Activated T-helper 17 cell treated with anti-CD3 and anti-CD28 coated beads, Interleukin-2, amount 50 U/mL, for 72 hours (primary cell): ENCODE measurements at regions not wholly inside any gene's neighbourhood (a gene's known extent, or its start where the extent isn't known, plus 50 kb on each side); places are given as distances from the start of the nearest gene placed in this dataset.
"Not testable (repeated sequence)": the region's sequence is repeated elsewhere in the genome, so short reads cannot be mapped to it uniquely, and the experiment has no call there.

Experiments
- ATAC-seq: fragments of 150-1000 bp; cut with Tn5 transposase; replicated peaks from 2 replicates; pipeline ENCODE4 v1.10.0; 2021; ENCODE audit warnings: mild to moderate bottlenecking, moderate library complexity
- H3K27ac Mint-ChIP-seq: one replicate; pipeline ENCODE4 v1.8.0; 2022; ENCODE audit warnings: mixed read lengths
- H3K27me3 Mint-ChIP-seq: one replicate; pipeline ENCODE4 v1.8.0; 2022; ENCODE audit warnings: mixed read lengths
- H3K36me3 Mint-ChIP-seq: one replicate; pipeline ENCODE4 v1.8.0; 2022; ENCODE audit warnings: low read depth, mild to moderate bottlenecking, mixed read lengths
- H3K4me1 Mint-ChIP-seq: one replicate; pipeline ENCODE4 v1.8.0; 2022; ENCODE audit warnings: mixed read lengths
- H3K4me3 Mint-ChIP-seq: one replicate; pipeline ENCODE4 v1.8.0; 2022; ENCODE audit warnings: mild to moderate bottlenecking, mixed read lengths
- H3K9me3 Mint-ChIP-seq: one replicate; pipeline ENCODE4 v1.8.0; 2022; ENCODE audit warnings: mixed read lengths

DNA sequence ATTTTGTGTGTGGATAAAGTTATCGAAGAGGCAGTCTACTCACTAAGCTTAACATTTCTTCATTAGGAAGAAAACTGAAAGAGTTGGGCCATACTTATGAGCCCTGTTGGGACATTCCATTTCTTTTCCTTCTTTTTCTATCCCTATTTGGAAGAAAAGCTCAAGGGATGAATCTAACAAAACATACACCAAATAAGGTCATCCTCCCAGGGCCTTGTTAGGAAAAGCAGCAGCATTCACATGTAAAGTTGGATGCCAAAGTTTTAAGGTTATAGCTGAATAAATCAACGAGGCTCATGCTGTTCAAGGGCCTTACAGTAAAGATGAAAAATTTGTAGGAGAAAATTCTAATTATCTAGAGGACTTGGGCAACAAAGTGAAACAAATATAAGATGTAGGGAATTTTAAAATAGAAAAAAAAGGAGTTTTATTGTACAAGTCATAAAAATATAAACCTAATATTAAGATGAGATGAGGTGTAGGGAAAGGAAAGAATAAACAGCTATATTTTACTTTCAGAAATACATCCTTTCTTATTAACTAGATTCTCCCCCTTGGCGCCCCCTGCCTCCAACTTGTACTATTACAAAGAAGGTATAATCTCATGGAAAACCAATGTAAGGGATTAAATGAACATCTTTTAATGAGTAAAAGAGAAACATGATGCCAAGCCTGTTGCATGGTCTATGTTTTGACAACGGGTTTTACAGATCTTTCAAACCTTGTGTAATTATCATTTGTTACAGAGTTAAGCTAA lies 160.4 kb downstream of the PCDH20 start:
- H3K4me1 Mint-ChIP-seq = no peaks in the 10 kb centered on the region
- no peak overlapping the region for H3K27ac Mint-ChIP-seq
- no peaks in the 10 kb centered on the region for H3K27me3 Mint-ChIP-seq
- no peak for ATAC-seq
- no peak overlapping the region for H3K4me3 Mint-ChIP-seq
- H3K9me3 Mint-ChIP-seq = peaks cover 16% of the 10 kb centered on the region
- no peaks in the 10 kb centered on the region for H3K36me3 Mint-ChIP-seq

DNA sequence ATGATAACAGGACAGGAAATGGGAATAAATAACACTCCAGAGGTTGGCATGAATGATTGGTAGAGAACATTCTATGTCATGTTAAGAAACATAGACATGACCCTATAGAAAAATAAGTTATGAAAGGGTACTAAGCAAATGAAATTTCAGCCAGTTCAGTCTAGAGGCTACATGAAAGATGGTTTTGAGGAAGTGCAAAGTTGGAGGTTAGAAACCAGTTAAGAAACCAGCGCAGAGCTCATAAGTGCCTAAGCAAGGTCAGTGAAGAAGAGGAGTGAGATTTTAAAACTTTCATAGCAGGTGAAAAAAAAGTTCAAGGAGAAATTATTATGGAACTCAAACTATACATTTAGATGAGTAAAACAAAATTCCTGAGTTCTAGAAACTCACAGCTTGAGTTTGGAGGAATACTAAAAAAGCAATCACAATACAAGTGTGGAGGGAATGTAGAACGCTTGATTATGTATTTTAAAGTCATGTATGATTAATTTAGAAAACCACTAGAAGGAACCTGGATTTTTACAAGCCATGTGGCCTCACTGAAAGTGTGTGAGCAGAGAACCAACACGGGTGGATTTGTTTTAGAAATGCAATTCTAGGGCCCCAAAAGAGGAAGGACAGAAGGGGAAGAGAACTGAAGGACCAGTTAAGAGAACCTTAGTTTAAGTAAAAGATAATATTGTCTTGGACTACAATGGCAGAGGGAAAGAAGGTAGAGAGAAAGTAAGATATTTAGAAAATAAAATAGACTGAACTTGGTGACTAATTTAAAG lies 162.4 kb downstream of the PCDH20 start:
- Mint-ChIP-seq H3K27ac (no peak overlapping the region), H3K4me3 (no peak overlapping the region), H3K9me3 (peaks cover 14% of the 10 kb centered on the region), H3K4me1 (no peaks in the 10 kb centered on the region), H3K36me3 (no peaks in the 10 kb centered on the region), H3K27me3 (no peaks in the 10 kb centered on the region)
- no peak for ATAC-seq

DNA sequence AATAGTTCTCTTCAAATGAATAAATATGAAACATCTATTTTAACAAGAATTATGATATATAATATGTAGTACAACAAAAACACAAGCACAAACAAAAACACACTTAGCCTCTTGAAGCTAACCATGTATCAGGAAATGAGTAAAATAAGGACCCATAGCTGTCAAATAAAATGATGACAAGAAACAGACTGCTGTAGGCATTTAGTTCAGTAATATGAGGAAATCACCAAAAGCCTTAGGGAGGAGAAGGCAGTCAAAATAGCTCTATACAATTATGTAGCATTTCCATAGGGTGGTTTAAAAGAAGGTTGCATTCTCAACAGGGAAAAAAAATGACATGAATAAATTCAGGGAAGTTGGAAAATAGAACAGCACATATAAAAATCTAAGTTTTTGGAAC lies 163.4 kb downstream of the PCDH20 start:
- Mint-ChIP-seq H3K4me3 (no peak overlapping the region), H3K27ac (no peak overlapping the region), H3K4me1 (no peaks in the 10 kb centered on the region), H3K27me3 (no peaks in the 10 kb centered on the region), H3K9me3 (peaks cover 3% of the 10 kb centered on the region), H3K36me3 (no peaks in the 10 kb centered on the region)
- ATAC-seq = no peak

DNA sequence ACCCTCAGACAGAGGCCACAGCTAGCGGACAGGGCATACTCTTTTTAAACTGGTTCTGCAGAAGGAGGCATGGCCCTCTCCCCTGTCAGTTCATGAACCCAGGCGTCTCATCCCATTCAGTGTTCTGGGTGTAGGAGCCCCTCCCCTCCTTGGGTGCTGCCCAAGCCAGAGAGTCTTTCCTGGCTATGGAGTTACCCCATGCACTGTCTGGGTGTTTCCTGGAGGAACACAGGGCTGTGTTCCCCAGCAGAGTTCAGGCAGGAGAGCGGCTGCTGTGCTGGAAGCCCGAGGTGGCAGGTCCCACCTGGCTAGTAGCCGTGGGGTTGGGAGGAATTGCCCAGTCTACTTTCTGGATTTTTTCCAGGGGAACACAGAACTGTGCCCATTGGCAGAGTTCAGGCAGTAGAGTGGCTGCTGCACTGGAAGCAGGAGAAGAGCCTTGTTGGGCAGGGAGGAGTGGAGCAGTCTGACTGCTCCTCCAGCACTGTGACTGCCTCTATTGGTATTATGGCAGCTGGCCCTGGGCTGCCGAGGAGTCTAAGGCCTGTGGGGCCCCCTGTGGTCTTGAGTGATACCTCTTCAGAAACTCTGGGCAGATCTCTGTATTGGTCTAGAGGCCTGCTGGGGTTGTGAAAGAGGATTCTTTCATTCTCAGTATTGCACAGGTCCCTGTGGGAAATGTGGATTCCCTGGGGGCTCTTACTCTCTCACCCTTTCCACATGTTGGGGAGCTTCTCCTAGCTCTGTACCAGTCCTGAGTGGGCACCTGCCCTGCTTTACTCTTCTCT lies 168.3 kb downstream of the PCDH20 start:
- H3K36me3 Mint-ChIP-seq = no peaks in the 10 kb centered on the region
- H3K4me3 Mint-ChIP-seq = no peak overlapping the region
- H3K4me1 Mint-ChIP-seq = no peaks in the 10 kb centered on the region
- peaks cover 3% of the 10 kb centered on the region for H3K9me3 Mint-ChIP-seq
- H3K27ac Mint-ChIP-seq = no peak overlapping the region
- ATAC-seq = no peak
- H3K27me3 Mint-ChIP-seq = no peaks in the 10 kb centered on the region

DNA sequence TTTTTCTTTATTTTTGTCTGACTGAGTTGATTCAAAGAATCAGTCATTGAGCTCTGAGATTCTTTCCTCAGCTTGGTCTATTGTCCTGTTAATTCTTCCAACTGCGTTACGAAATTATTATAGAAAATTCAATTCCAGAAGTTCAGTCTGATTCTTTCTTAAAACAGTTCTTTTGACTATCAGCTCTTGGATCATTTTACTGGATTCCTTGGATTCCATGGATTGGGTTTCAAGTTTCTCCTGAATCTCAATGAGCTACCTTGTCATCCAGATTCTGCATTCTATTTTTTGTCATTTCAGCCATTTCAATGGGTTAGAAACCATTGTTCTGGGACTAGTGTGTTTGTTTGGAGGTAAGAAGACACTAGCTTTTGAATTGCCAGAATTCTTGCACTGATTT lies 169.3 kb downstream of the PCDH20 start:
- Mint-ChIP-seq H3K27me3 (no peaks in the 10 kb centered on the region), H3K9me3 (peaks cover 3% of the 10 kb centered on the region), H3K27ac (no peak overlapping the region), H3K4me1 (no peaks in the 10 kb centered on the region), H3K36me3 (no peaks in the 10 kb centered on the region), H3K4me3 (no peak overlapping the region)
- no peak for ATAC-seq

DNA sequence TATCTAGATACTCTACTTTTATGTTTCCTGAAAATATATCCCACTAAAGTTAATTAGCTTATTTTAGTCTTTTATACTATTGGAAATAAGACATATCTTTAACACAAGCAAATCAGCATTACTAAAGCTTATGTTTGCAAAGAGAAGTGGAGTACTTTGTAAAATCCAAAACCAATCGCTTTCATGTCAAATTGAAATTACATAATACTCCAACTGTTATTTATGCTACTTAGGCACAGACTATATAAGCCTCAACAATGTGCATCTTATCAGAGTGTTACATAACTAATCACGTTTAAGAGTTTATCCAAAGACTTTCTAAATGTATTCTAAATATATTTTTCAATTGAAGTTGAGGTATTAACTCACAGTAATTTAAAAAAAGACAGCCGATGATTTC lies 200.0 kb downstream of the PCDH20 start:
- Mint-ChIP-seq H3K9me3 (peaks cover 9% of the 10 kb centered on the region), H3K4me3 (no peak overlapping the region), H3K4me1 (no peaks in the 10 kb centered on the region), H3K36me3 (no peaks in the 10 kb centered on the region), H3K27me3 (no peaks in the 10 kb centered on the region), H3K27ac (no peak overlapping the region)
- ATAC-seq = no peak

DNA sequence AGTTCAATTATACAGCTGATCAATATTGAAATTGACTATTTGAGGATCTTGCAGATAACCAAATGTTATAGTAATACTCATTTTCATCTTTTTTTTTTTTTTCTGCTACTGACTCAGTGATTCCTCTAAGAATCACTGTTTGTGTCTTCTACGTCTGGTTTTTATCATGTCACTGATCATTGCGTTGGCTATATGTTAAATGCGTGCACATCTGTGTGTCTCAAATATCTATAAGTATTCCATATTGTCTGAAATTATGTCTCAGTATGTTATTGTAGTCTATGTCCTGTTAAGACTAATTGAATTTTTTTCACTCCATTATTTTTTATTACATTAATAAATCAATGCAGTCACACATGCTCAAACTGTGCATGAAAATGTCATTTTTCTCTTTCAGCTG lies 200.5 kb downstream of the PCDH20 start:
- H3K36me3 Mint-ChIP-seq = no peaks in the 10 kb centered on the region
- H3K27ac Mint-ChIP-seq = no peak overlapping the region
- H3K4me3 Mint-ChIP-seq = no peak overlapping the region
- H3K27me3 Mint-ChIP-seq = no peaks in the 10 kb centered on the region
- peaks cover 9% of the 10 kb centered on the region for H3K9me3 Mint-ChIP-seq
- no peaks in the 10 kb centered on the region for H3K4me1 Mint-ChIP-seq
- ATAC-seq = no peak

DNA sequence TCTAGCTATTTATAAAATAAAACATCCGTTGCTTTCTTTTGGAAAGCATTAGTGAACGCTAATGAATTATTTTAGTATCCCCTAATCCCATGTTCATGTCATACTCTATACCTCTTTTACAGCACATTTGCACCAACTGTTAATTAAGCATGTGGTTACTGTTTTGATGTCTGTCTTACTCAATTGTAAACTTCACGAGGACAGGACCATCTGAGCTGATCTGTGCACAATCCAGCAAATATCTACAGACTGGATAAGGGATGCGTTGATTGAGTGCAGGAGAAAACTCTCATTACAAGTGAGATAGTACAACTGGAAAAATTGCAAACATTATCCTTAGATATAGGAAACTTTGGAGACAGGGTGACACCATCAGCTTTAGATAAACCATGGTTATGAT lies 201.1 kb downstream of the PCDH20 start:
- Mint-ChIP-seq H3K4me3 (no peak overlapping the region), H3K27me3 (no peaks in the 10 kb centered on the region), H3K9me3 (peaks cover 9% of the 10 kb centered on the region), H3K4me1 (no peaks in the 10 kb centered on the region), H3K27ac (no peak overlapping the region), H3K36me3 (no peaks in the 10 kb centered on the region)
- no peak for ATAC-seq

DNA sequence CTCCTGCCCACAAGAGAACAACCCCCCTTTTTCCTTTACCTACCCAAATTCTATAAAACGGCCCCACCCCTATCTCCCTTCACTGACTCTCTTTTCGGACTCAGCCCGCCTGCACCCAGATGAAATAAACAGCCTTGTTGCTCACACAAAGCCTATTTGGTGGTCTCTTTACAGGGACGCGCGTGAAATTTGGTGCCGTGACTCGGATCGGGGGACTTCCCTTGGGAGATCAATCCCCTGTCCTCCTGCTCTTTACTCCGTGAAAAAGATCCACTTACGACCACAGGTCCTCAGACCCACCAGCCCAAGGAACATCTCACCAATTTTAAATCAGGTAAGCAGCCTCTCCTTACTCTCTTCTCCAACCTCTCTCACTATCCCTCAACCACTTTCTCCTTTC lies 209.8 kb downstream of the PCDH20 start:
- not testable (repeated sequence) for H3K27me3 Mint-ChIP-seq, H3K36me3 Mint-ChIP-seq, H3K9me3 Mint-ChIP-seq, H3K4me1 Mint-ChIP-seq, ATAC-seq, H3K27ac Mint-ChIP-seq, H3K4me3 Mint-ChIP-seq

DNA sequence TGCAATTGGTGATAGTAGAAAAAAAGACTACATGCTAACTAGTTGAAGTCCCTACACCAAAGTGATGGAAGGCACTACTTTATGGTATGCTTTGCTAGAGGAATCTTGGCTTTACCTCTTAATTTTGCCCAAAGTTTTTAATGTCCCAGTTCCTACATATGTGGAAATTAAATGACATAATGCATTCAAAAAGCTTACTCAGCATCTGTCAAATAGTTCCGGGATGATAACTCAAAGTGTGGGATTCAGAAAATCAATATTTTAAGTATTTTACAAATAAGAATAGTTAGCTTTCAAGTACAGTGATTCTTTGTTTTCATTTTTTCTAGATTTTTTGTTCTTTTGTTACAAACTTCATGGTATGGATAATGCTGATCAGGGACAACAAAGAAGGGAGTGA lies 211.6 kb downstream of the PCDH20 start:
- Mint-ChIP-seq H3K4me1 (no peaks in the 10 kb centered on the region), H3K36me3 (no peaks in the 10 kb centered on the region), H3K27ac (no peak overlapping the region), H3K27me3 (no peaks in the 10 kb centered on the region), H3K9me3 (peaks cover 8% of the 10 kb centered on the region), H3K4me3 (no peak overlapping the region)
- ATAC-seq = no peak

DNA sequence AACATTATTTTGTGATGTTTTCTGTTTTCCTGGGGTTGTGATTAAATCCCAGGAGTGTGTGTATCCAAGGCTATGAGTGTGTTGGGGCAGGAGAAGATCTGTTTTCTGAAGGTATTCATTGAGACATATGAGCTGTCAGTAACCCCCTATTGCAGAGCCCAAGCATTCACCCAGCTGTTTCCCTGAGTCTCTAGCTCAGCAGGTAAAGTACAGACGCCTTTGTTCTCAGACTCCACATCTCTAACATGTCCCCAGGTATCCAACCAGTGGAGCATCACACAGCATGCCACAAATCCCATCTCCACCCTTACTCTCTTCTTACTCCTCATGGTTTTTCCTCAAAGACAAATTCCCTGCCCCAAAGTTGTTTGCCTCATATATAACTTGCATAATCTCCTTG lies 213.6 kb downstream of the PCDH20 start:
- Mint-ChIP-seq H3K4me3 (no peak overlapping the region), H3K9me3 (peaks cover 8% of the 10 kb centered on the region), H3K4me1 (no peaks in the 10 kb centered on the region), H3K36me3 (no peaks in the 10 kb centered on the region), H3K27ac (no peak overlapping the region), H3K27me3 (no peaks in the 10 kb centered on the region)
- ATAC-seq = no peak

DNA sequence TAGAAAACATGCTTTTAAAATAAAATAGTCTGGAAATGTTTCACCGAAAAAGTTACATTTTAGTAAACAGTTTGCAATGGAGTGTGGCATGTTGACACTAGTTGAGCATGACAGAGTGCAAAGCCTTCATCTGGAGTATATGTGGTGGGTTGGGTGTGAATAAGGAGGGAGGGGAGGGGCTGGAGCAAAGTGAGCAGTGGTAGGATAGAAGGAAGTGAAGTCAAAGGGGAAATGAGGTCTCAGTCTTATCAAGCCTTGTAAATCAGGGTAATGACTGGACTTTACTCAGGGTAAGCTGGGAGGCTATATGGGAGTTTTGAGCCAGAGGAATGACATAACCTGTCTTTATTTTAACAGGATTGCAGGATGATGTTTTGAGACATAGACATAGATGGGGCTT lies 222.8 kb downstream of the PCDH20 start:
- no peak overlapping the region for H3K4me3 Mint-ChIP-seq
- ATAC-seq = no peak
- no peaks in the 10 kb centered on the region for H3K36me3 Mint-ChIP-seq
- H3K4me1 Mint-ChIP-seq = no peaks in the 10 kb centered on the region
- no peaks in the 10 kb centered on the region for H3K27me3 Mint-ChIP-seq
- H3K9me3 Mint-ChIP-seq = peaks cover 6% of the 10 kb centered on the region
- no peak overlapping the region for H3K27ac Mint-ChIP-seq

DNA sequence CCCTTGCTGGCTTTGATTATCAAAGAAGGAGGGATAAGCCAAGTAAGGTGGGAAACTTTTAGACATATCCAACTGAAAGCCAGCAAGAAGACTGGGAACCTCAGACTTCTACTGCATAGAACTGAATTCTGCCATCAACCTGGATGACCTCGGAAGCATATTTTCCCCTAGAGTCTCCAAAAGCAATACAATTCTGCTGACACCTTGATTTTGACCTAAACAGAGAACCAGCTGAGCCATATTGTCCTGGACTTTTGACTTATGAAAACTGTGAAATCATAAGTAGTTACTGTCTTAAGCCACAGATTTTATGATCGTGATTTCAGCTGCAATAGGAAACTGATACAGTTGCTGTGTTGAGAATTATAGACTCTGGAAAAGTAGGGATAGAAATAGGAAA lies 227.6 kb downstream of the PCDH20 start:
- Mint-ChIP-seq H3K4me1 (no peaks in the 10 kb centered on the region), H3K9me3 (peaks cover 10% of the 10 kb centered on the region), H3K4me3 (no peak overlapping the region), H3K36me3 (no peaks in the 10 kb centered on the region), H3K27ac (no peak overlapping the region), H3K27me3 (no peaks in the 10 kb centered on the region)
- ATAC-seq = no peak

DNA sequence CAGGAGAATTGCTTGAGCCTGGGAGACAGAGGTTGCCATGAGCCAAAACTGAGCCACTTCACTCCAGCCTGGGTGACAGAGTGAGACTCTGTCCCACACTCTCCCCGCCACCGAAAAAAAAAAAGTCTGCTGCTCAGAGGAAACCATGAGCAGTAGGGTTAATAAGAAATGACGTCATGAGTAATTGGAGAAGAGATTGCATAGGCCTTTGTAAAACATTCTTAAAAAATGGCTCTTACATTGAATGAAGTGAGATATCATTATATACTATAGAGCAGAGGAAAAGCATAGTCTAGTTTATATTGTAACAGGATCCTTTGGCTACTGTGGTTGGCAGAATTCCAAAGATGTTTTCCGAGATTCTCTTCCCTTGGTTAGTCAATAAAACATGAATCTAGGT lies 228.2 kb downstream of the PCDH20 start:
- Mint-ChIP-seq H3K9me3 (peaks cover 10% of the 10 kb centered on the region), H3K27ac (no peak overlapping the region), H3K4me1 (no peaks in the 10 kb centered on the region), H3K27me3 (no peaks in the 10 kb centered on the region), H3K4me3 (no peak overlapping the region), H3K36me3 (no peaks in the 10 kb centered on the region)
- no peak for ATAC-seq

DNA sequence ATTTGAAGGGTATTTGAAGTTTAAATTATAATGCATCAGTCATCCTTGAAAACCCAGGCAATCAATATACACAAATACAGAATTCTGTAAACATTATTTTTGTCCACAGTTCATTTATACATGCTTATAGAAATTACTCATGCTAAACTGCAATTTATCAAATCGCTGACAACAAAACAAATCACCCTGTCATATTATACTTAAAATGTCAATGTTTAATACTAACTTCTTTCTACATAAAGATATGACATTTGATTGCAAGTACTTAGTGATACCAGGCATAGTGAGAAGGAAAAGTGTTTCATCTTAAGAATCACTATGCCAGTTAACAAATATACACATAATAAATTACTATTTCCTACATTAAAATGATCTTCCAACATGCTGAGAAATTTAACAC lies 232.0 kb downstream of the PCDH20 start:
- Mint-ChIP-seq H3K36me3 (no peaks in the 10 kb centered on the region), H3K9me3 (peaks cover 10% of the 10 kb centered on the region), H3K4me1 (no peaks in the 10 kb centered on the region), H3K4me3 (no peak overlapping the region), H3K27ac (no peak overlapping the region), H3K27me3 (no peaks in the 10 kb centered on the region)
- ATAC-seq = no peak
